ENCODE measurements at regions not wholly inside any gene's neighbourhood (a gene's known extent, or its start where the extent isn't known, plus 50 kb on each side); places are given as distances from the start of the nearest gene placed in this dataset.

DNA sequence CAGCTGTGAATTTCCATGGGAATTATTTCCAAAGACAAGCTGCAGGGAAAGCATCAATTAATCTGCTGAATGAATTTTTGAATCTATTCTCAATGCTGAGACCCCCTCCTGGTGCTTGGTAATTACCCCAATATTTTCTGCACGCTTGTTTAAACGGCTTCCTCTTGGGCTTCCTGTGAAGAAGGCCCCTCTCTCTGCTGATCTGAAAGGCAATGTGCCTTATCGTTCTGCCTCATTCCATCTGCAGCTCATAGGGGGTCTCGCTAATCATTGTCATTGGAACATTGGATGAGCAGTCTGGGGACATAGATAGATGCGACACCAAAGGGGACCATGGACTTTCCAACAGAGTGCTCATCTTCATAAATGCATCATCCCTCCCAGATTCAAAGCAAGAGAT lies 851.6 kb downstream of the PDHA2 start:
- Histone ChIP-seq H2AFZ (peak overlapping the region; percentile 60; the same call in 1 of the 2 replicates), H3K9me2 (ENCODE audit: insufficient read depth) (0 out of 2 replicates have a peak, but pooled peaks cover 10% of the 10 kb centered on the region), H3K27me3 (ENCODE audit: insufficient read depth) (no peaks in the 10 kb centered on the region), H3F3A (replicated peaks; ENCODE audit: low read depth) (no peaks in the 10 kb centered on the region), H3K36me3 (ENCODE audit: insufficient read depth) (no peaks in the 10 kb centered on the region), H3K4me2 (no peak overlapping the region), H3K4me1 (ENCODE audit: insufficient read depth) (no peaks in the 10 kb centered on the region), H4K20me1 (replicated peaks; ENCODE audit: insufficient read depth) (no peaks in the 10 kb centered on the region), H3K4me3 (no peak overlapping the region), H3K79me2 (replicated peaks; ENCODE audit: insufficient read depth) (no peaks in the 10 kb centered on the region), H3K27ac (ENCODE audit: low read depth) (no peak overlapping the region)
- no peaks in the 10 kb centered on the region for H3K4me1 Mint-ChIP-seq
- no peaks in the 10 kb centered on the region for H3K36me3 Mint-ChIP-seq (ENCODE audit: low read depth)
- no peak for TF ChIP-seq NANOG (IDR thresholded peaks at IDR 0.05; ENCODE audit: borderline replicate concordance)
- TF ChIP-seq EZH2 (IDR thresholded peaks at IDR 0.05; ENCODE audit: low read depth, unreplicated experiment) = no peak
- no peak for TF ChIP-seq ZNF462 (CRISPR knock-in tag; IDR thresholded peaks at IDR 0.05)
- no peak for TF ChIP-seq POLR2AphosphoS5 (IDR thresholded peaks at IDR 0.05; ENCODE audit: low read depth)
- TF ChIP-seq JUNB (IDR thresholded peaks at IDR 0.05; ENCODE audit: unreplicated experiment) = no peak
- TF ChIP-seq CTCF (conservative IDR thresholded peaks at IDR 0.05; ENCODE audit: low read depth in 2 of 2) = no peak
- TF ChIP-seq, protein P1, sequence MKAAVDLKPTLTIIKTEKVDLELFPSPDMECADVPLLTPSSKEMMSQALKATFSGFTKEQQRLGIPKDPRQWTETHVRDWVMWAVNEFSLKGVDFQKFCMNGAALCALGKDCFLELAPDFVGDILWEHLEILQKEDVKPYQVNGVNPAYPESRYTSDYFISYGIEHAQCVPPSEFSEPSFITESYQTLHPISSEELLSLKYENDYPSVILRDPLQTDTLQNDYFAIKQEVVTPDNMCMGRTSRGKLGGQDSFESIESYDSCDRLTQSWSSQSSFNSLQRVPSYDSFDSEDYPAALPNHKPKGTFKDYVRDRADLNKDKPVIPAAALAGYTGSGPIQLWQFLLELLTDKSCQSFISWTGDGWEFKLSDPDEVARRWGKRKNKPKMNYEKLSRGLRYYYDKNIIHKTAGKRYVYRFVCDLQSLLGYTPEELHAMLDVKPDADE (IDR thresholded peaks at IDR 0.05) = no peak
- no peak for TF ChIP-seq CREB1 (CRISPR knock-in tag; IDR thresholded peaks at IDR 0.05; ENCODE audit: low read depth)
- no peak for TF ChIP-seq STAT1 (IDR thresholded peaks at IDR 0.05; ENCODE audit: unreplicated experiment)
- TF ChIP-seq ZNF114 (CRISPR knock-in tag; IDR thresholded peaks at IDR 0.05) = no peak
- no peak for TF ChIP-seq ZNF331 (CRISPR knock-in tag; IDR thresholded peaks at IDR 0.05; ENCODE audit: low read depth)
- TF ChIP-seq EZH2phosphoT487 (IDR thresholded peaks at IDR 0.05; ENCODE audit: unreplicated experiment) = no peak
- TF ChIP-seq, protein P2, sequence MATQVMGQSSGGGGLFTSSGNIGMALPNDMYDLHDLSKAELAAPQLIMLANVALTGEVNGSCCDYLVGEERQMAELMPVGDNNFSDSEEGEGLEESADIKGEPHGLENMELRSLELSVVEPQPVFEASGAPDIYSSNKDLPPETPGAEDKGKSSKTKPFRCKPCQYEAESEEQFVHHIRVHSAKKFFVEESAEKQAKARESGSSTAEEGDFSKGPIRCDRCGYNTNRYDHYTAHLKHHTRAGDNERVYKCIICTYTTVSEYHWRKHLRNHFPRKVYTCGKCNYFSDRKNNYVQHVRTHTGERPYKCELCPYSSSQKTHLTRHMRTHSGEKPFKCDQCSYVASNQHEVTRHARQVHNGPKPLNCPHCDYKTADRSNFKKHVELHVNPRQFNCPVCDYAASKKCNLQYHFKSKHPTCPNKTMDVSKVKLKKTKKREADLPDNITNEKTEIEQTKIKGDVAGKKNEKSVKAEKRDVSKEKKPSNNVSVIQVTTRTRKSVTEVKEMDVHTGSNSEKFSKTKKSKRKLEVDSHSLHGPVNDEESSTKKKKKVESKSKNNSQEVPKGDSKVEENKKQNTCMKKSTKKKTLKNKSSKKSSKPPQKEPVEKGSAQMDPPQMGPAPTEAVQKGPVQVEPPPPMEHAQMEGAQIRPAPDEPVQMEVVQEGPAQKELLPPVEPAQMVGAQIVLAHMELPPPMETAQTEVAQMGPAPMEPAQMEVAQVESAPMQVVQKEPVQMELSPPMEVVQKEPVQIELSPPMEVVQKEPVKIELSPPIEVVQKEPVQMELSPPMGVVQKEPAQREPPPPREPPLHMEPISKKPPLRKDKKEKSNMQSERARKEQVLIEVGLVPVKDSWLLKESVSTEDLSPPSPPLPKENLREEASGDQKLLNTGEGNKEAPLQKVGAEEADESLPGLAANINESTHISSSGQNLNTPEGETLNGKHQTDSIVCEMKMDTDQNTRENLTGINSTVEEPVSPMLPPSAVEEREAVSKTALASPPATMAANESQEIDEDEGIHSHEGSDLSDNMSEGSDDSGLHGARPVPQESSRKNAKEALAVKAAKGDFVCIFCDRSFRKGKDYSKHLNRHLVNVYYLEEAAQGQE (IDR thresholded peaks at IDR 0.05; ENCODE audit: unreplicated experiment) = no peak
- no peak overlapping the region for H3K4me3 Mint-ChIP-seq
- H3K9me3 Mint-ChIP-seq = no peaks in the 10 kb centered on the region
- no peak overlapping the region for H3K27ac Mint-ChIP-seq
- DNase-seq (ENCODE audit: low spot score) (no peak), ATAC-seq (no peak)
- H3K27me3 Mint-ChIP-seq (ENCODE audit: insufficient read depth, low read depth, poor library complexity) = no peaks in the 10 kb centered on the region

Data from GM23338 (cell line).